ENCODE measurements at regions not wholly inside any gene's neighbourhood (a gene's known extent, or its start where the extent isn't known, plus 50 kb on each side); places are given as distances from the start of the nearest gene placed in this dataset.

GRCh38 chr6:125529061-125529460, 220.4 kb upstream of the HEY2 start:
- ATAC-seq = no peak
- intact Hi-C loops (cut with micrococcal nuclease) = no loop called here
- DNase-seq = no peak
- ChIA-PET CTCF (no interaction called here), POLR2A (no interaction called here)
- Mint-ChIP-seq H3K4me1 (ENCODE audit: low read depth) (no peaks in the 10 kb centered on the region), H3K4me3 (no peak overlapping the region), H3K27me3 (peaks cover 35% of the 10 kb centered on the region), H3K27ac (no peak overlapping the region), H3K36me3 (ENCODE audit: low read depth) (no peaks in the 10 kb centered on the region), H3K9me3 (no peaks in the 10 kb centered on the region)
- TF ChIP-seq CTCF (IDR thresholded peaks at IDR 0.05) = no peak

- CTCF ChIA-PET = no interaction called here
- H3K4me3 Mint-ChIP-seq = no peak overlapping the region
Observed at GRCh38 chr6:125533710-125534397, 215.6 kb upstream of the HEY2 start.

GRCh38 chr6:125534430-125535263, 214.8 kb upstream of the HEY2 start:
- ATAC-seq = no peak
- Mint-ChIP-seq H3K36me3 (ENCODE audit: low read depth) (no peaks in the 10 kb centered on the region), H3K27ac (no peak overlapping the region), H3K4me1 (ENCODE audit: low read depth) (no peaks in the 10 kb centered on the region), H3K27me3 (peaks cover 33% of the 10 kb centered on the region), H3K4me3 (no peak overlapping the region), H3K9me3 (no peaks in the 10 kb centered on the region)
- CTCF ChIA-PET = no interaction called here
- no peak for DNase-seq
- POLR2A ChIA-PET = no interaction called here
- intact Hi-C loops (cut with micrococcal nuclease) = no loop called here
- TF ChIP-seq CTCF (IDR thresholded peaks at IDR 0.05) = no peak

More at GRCh38 chr6:125533710-125534397, 215.6 kb upstream of the HEY2 start:
- intact Hi-C loops (cut with micrococcal nuclease) = no loop called here
- Mint-ChIP-seq H3K4me1 (ENCODE audit: low read depth) (no peaks in the 10 kb centered on the region), H3K36me3 (ENCODE audit: low read depth) (no peaks in the 10 kb centered on the region), H3K27me3 (peaks cover 33% of the 10 kb centered on the region), H3K27ac (no peak overlapping the region), H3K9me3 (no peaks in the 10 kb centered on the region)
- no peak for ATAC-seq
- TF ChIP-seq CTCF (IDR thresholded peaks at IDR 0.05) = no peak
- no peak for DNase-seq
- POLR2A ChIA-PET = no interaction called here

- no peak overlapping the region for H3K4me3 Mint-ChIP-seq
- H3K27me3 Mint-ChIP-seq = peaks cover 27% of the 10 kb centered on the region
- ATAC-seq (no peak), DNase-seq (no peak)
- H3K9me3 Mint-ChIP-seq = no peaks in the 10 kb centered on the region
- no peak overlapping the region for H3K27ac Mint-ChIP-seq
- H3K36me3 Mint-ChIP-seq (ENCODE audit: low read depth) = no peaks in the 10 kb centered on the region
- CTCF ChIA-PET = no interaction called here
- no peaks in the 10 kb centered on the region for H3K4me1 Mint-ChIP-seq (ENCODE audit: low read depth)
- POLR2A ChIA-PET = no interaction called here
- intact Hi-C loops (cut with micrococcal nuclease) = no loop called here
- TF ChIP-seq CTCF (IDR thresholded peaks at IDR 0.05) = no peak
Observed at GRCh38 chr6:125537090-125537489, 212.3 kb upstream of the HEY2 start.

GRCh38 chr6:125539892-125540291, 209.5 kb upstream of the HEY2 start:
- POLR2A ChIA-PET = no interaction called here
- Mint-ChIP-seq H3K27me3 (peaks cover 9% of the 10 kb centered on the region), H3K36me3 (ENCODE audit: low read depth) (no peaks in the 10 kb centered on the region), H3K4me1 (ENCODE audit: low read depth) (no peaks in the 10 kb centered on the region), H3K27ac (no peak overlapping the region), H3K9me3 (no peaks in the 10 kb centered on the region), H3K4me3 (no peak overlapping the region)
- ATAC-seq = no peak
- intact Hi-C loops (cut with micrococcal nuclease) = no loop called here
- CTCF ChIA-PET = no interaction called here
- TF ChIP-seq CTCF (IDR thresholded peaks at IDR 0.05) = no peak
- no peak for DNase-seq
